ENCODE measurements at regions not wholly inside any gene's neighbourhood (a gene's known extent, or its start where the extent isn't known, plus 50 kb on each side); places are given as distances from the start of the nearest gene placed in this dataset.
"Not testable (repeated sequence)": the region's sequence is repeated elsewhere in the genome, so short reads cannot be mapped to it uniquely, and the experiment has no call there.

DNA sequence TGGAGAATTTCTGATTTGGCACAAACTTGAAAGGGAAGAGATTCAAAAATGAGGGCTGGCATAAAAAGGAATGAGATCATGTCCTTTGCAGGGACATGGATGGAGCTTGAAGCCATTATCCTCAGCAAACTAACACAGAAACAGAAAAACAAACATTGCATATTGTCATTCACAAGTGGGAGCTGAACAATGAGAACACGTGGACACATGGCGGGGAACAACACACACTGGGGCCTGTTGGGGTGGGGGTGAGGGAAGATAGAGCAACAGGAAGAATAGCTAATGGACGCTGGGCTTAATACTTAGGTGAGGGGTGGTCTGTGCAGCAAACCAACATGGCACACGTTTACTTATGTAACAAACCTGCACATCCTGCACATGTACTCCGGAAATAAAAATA is 315.8 kb downstream of the NOVA1 start:
- TF ChIP-seq, protein P1, sequence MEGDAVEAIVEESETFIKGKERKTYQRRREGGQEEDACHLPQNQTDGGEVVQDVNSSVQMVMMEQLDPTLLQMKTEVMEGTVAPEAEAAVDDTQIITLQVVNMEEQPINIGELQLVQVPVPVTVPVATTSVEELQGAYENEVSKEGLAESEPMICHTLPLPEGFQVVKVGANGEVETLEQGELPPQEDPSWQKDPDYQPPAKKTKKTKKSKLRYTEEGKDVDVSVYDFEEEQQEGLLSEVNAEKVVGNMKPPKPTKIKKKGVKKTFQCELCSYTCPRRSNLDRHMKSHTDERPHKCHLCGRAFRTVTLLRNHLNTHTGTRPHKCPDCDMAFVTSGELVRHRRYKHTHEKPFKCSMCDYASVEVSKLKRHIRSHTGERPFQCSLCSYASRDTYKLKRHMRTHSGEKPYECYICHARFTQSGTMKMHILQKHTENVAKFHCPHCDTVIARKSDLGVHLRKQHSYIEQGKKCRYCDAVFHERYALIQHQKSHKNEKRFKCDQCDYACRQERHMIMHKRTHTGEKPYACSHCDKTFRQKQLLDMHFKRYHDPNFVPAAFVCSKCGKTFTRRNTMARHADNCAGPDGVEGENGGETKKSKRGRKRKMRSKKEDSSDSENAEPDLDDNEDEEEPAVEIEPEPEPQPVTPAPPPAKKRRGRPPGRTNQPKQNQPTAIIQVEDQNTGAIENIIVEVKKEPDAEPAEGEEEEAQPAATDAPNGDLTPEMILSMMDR (IDR thresholded peaks at IDR 0.05; ENCODE audit: low read depth, low read length) = not testable (repeated sequence)
- not testable (repeated sequence) for TF ChIP-seq EZH2phosphoT487 (IDR thresholded peaks at IDR 0.05; ENCODE audit: low read depth)
